ENCODE measurements at regions not wholly inside any gene's neighbourhood (a gene's known extent, or its start where the extent isn't known, plus 50 kb on each side); places are given as distances from the start of the nearest gene placed in this dataset.

DNA sequence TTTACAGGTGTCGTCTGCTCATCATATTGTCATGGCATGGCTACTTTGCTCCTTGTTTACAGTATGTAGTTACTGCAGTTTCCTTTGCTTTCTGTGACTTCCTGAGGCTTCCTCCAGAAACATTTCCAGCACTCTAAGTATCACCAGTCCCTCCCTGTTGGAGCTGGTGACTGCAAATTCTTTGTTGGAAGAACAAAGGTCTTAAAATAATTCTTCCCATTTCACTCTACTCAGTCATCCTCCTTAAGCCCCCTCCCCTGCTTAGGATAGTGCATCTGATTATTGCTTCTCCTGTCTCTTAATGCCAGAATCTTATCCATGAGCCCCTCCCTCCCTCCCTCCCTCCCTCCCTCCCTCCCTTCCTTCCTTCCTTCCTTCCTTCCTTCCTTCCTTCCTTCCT is 72.0 kb downstream of the C3orf38 start:
- TF ChIP-seq POLR2AphosphoS5 (IDR thresholded peaks at IDR 0.05; ENCODE audit: borderline replicate concordance, low read depth, low read length) (no peak; the same call in 1 of the 2 replicates), EZH2 (IDR thresholded peaks at IDR 0.05) (no peak), FOXP2 (optimal IDR thresholded peaks at IDR 0.05; ENCODE audit: control extremely low read depth, extremely low read length, insufficient read depth) (no peak)

Data from SK-N-MC (cell line).